Neural cell (in vitro differentiated cells): ENCODE measurements at regions not wholly inside any gene's neighbourhood (a gene's known extent, or its start where the extent isn't known, plus 50 kb on each side); places are given as distances from the start of the nearest gene placed in this dataset.

Source experiments
- H2AFZ ChIP-seq: fragments of 200-600, 300-800 bp; sonication (generic), shearing (Covaris generic); 2 replicates; pipeline ENCODE4 v1.6.0; 2014; ENCODE audit warnings: low read depth, mild to moderate bottlenecking, antibody characterized with exemption, low read length, moderate library complexity
- H3F3A ChIP-seq: fragments of 200-600 bp; shearing (Covaris generic); 2 replicates; pipeline ENCODE4 v1.6.1; 2016; ENCODE audit warnings: mild to moderate bottlenecking, moderate library complexity, mixed read lengths, antibody characterized with exemption, low read length; ENCODE audit not compliant: insufficient read depth, poor library complexity, severe bottlenecking
- H3K27ac ChIP-seq: fragments of 200-600, 300-800 bp; sonication (generic), shearing (Covaris generic); 2 replicates; pipeline ENCODE4 v1.5.1; 2014; ENCODE audit warnings: mild to moderate bottlenecking, low read length, moderate library complexity
- H3K27me3 ChIP-seq: fragments of 300-800, 200-600 bp; sonication (generic), shearing (Covaris generic); 2 replicates; pipeline ENCODE4 v1.6.0; 2014; ENCODE audit warnings: mild to moderate bottlenecking, low read depth, low read length, moderate library complexity; ENCODE audit not compliant: insufficient read depth
- H3K36me3 ChIP-seq: fragments of 300-800, 200-600 bp; sonication (generic), shearing (Covaris generic); 2 replicates; pipeline ENCODE4 v1.5.1; 2014; ENCODE audit warnings: mild to moderate bottlenecking, antibody characterized with exemption, low read length, moderate library complexity; ENCODE audit not compliant: insufficient read depth
- H3K4me2 ChIP-seq: fragments of 300-800, 200-600 bp; sonication (generic), shearing (Covaris generic); 2 replicates; pipeline ENCODE4 v1.6.0; 2014; ENCODE audit warnings: mild to moderate bottlenecking, low read length
- H3K4me3 ChIP-seq: fragments of 300-800, 200-600 bp; sonication (generic), shearing (Covaris generic); 2 replicates; pipeline ENCODE4 v1.5.1; 2014; ENCODE audit warnings: mild to moderate bottlenecking, low read length, moderate library complexity
- H3K79me2 ChIP-seq: fragments of 200-600 bp; shearing (Covaris generic); replicated peaks from 2 replicates; pipeline ENCODE4 v1.6.0; 2014; ENCODE audit warnings: mild to moderate bottlenecking, low read length, moderate library complexity; ENCODE audit not compliant: insufficient read depth
- H3K9ac ChIP-seq: fragments of 300-800, 200-600 bp; sonication (generic), shearing (Covaris generic); 2 replicates; pipeline ENCODE4 v1.6.1; 2016; ENCODE audit warnings: mild to moderate bottlenecking, low read length, mixed read lengths
- H3K9me2 ChIP-seq: fragments of 200-600 bp; shearing (Covaris generic); 2 replicates; pipeline ENCODE4 v1.6.1; 2016; ENCODE audit warnings: mild to moderate bottlenecking, low read length, mixed read lengths; ENCODE audit not compliant: insufficient read depth
- H3K9me3 ChIP-seq: fragments of 200-600, 300-800 bp; sonication (generic), shearing (Covaris generic); 2 replicates; pipeline ENCODE4 v1.6.1; 2016; ENCODE audit warnings: mild to moderate bottlenecking, mixed run types, low read length, moderate library complexity, mixed read lengths
- H4K20me1 ChIP-seq: fragments of 200-600 bp; shearing (Covaris generic); 2 replicates; pipeline ENCODE4 v1.6.1; 2016; ENCODE audit warnings: mild to moderate bottlenecking, mixed run types; ENCODE audit not compliant: insufficient read depth
- EP300 ChIP-seq: fragments of 450-650 bp; conservative IDR thresholded peaks from 2 replicates; pipeline ENCODE4 v1.6.1; 2014; ENCODE audit warnings: antibody characterized with exemption, mild to moderate bottlenecking, moderate library complexity; ENCODE audit not compliant: poor library complexity, severe bottlenecking
- EZH2 ChIP-seq: fragments of 200-600, 300-800 bp; shearing (Covaris generic), sonication (generic); IDR thresholded peaks from 2 replicates; pipeline ENCODE4 v1.6.1; 2014; ENCODE audit warnings: antibody characterized with exemption, low read length, borderline replicate concordance, mild to moderate bottlenecking; ENCODE audit not compliant: insufficient read depth, poor library complexity, severe bottlenecking
- MXI1 ChIP-seq: fragments of 450-650 bp; conservative IDR thresholded peaks from 2 replicates; pipeline ENCODE4 v1.6.1; 2014; ENCODE audit warnings: antibody characterized with exemption, mild to moderate bottlenecking; ENCODE audit not compliant: poor library complexity, severe bottlenecking
- POLR2AphosphoS5 ChIP-seq: IDR thresholded peaks from 2 replicates; pipeline ENCODE4 v1.6.1; 2012
- RAD21 ChIP-seq: fragments of 450-650 bp; conservative IDR thresholded peaks from 2 replicates; pipeline ENCODE4 v1.6.1; 2014; ENCODE audit warnings: antibody characterized with exemption, mild to moderate bottlenecking, moderate library complexity
- SMC3 ChIP-seq: fragments of 450-650 bp; conservative IDR thresholded peaks from 2 replicates; pipeline ENCODE4 v1.6.1; 2014; ENCODE audit warnings: antibody characterized with exemption, mild to moderate bottlenecking, moderate library complexity; ENCODE audit not compliant: poor library complexity
- TAF1 ChIP-seq: IDR thresholded peaks from 2 replicates; pipeline ENCODE4 v1.6.1; 2012; ENCODE audit warnings: low read depth
- TF ChIP-seq, protein P1 (sequence below): IDR thresholded peaks from 2 replicates; pipeline ENCODE4 v1.6.1; 2012; ENCODE audit warnings: borderline replicate concordance
- TF ChIP-seq, protein P2 (sequence below): fragments of 450-650 bp; IDR thresholded peaks from 2 replicates; pipeline ENCODE4 v1.5.1; 2014; ENCODE audit warnings: antibody characterized with exemption, mild to moderate bottlenecking, moderate library complexity; ENCODE audit not compliant: poor library complexity, severe bottlenecking

DNA sequence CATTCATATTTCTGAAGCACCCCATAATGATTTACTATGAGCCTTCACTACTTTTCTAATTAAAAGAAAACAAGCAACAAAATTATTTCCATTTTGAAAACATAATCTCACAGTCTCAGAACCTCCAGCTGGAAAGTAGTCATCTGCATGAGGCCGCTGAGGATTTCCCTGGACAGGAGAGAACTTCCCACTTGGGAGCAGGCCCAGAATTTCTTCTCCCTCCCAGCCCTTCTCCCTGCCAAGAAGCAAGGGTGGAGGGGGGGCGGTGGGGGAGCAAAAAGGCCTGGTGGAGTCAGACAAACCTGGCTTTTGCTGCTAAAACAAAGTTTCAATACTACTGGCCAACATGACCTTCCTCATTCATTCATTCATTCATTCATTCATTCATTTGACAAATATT lies 167.3 kb downstream of the PJA1 start:
- no peak overlapping the region for H2AFZ ChIP-seq
- no peaks in the 10 kb centered on the region for H3K9me2 ChIP-seq
- H3K4me2 ChIP-seq, result no peak overlapping the region
- no peaks in the 10 kb centered on the region for H3K79me2 ChIP-seq
- no peaks in the 10 kb centered on the region for H3F3A ChIP-seq
- no peak overlapping the region for H3K9ac ChIP-seq
- no peaks in the 10 kb centered on the region for H3K27me3 ChIP-seq
- TF ChIP-seq TAF1 (no peak), EZH2 (no peak)
- H3K36me3 ChIP-seq, result no peaks in the 10 kb centered on the region
- H3K4me3 ChIP-seq, result no peak overlapping the region
- no peaks in the 10 kb centered on the region for H4K20me1 ChIP-seq
- no peak overlapping the region for H3K27ac ChIP-seq
- H3K9me3 ChIP-seq, result no peaks in the 10 kb centered on the region

DNA sequence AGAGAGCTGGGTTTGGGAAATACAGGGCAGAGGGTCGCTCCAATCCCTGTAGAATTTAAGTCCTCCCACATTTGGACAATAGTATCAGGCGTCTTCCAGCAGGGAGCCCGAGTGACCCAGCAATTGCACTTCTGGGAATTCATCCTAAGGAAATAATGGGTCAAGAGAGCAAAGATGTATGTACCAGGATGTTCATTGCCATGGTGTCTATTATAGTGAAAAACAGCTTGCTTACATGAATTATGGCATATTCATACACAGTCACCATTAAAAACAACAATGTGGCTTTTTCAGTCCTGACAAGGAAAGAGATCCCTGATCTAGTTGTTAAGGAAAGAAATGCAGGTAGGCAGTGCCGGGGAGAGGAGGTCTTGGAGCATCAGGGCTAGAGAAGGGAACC lies 167.7 kb downstream of the PJA1 start:
- no peaks in the 10 kb centered on the region for H3K36me3 ChIP-seq
- no peak overlapping the region for H3K4me2 ChIP-seq
- H3K9me2 ChIP-seq, result no peaks in the 10 kb centered on the region
- H3F3A ChIP-seq, result no peaks in the 10 kb centered on the region
- no peaks in the 10 kb centered on the region for H3K27me3 ChIP-seq
- H3K79me2 ChIP-seq, result no peaks in the 10 kb centered on the region
- H4K20me1 ChIP-seq, result no peaks in the 10 kb centered on the region
- no peak overlapping the region for H3K4me3 ChIP-seq
- TF ChIP-seq POLR2AphosphoS5 (no peak), MXI1 (no peak), EZH2 (no peak), RAD21 (no peak), SMC3 (no peak), EP300 (no peak), TAF1 (no peak)
- TF ChIP-seq, protein P1, sequence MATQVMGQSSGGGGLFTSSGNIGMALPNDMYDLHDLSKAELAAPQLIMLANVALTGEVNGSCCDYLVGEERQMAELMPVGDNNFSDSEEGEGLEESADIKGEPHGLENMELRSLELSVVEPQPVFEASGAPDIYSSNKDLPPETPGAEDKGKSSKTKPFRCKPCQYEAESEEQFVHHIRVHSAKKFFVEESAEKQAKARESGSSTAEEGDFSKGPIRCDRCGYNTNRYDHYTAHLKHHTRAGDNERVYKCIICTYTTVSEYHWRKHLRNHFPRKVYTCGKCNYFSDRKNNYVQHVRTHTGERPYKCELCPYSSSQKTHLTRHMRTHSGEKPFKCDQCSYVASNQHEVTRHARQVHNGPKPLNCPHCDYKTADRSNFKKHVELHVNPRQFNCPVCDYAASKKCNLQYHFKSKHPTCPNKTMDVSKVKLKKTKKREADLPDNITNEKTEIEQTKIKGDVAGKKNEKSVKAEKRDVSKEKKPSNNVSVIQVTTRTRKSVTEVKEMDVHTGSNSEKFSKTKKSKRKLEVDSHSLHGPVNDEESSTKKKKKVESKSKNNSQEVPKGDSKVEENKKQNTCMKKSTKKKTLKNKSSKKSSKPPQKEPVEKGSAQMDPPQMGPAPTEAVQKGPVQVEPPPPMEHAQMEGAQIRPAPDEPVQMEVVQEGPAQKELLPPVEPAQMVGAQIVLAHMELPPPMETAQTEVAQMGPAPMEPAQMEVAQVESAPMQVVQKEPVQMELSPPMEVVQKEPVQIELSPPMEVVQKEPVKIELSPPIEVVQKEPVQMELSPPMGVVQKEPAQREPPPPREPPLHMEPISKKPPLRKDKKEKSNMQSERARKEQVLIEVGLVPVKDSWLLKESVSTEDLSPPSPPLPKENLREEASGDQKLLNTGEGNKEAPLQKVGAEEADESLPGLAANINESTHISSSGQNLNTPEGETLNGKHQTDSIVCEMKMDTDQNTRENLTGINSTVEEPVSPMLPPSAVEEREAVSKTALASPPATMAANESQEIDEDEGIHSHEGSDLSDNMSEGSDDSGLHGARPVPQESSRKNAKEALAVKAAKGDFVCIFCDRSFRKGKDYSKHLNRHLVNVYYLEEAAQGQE, result no peak
- TF ChIP-seq, protein P2, sequence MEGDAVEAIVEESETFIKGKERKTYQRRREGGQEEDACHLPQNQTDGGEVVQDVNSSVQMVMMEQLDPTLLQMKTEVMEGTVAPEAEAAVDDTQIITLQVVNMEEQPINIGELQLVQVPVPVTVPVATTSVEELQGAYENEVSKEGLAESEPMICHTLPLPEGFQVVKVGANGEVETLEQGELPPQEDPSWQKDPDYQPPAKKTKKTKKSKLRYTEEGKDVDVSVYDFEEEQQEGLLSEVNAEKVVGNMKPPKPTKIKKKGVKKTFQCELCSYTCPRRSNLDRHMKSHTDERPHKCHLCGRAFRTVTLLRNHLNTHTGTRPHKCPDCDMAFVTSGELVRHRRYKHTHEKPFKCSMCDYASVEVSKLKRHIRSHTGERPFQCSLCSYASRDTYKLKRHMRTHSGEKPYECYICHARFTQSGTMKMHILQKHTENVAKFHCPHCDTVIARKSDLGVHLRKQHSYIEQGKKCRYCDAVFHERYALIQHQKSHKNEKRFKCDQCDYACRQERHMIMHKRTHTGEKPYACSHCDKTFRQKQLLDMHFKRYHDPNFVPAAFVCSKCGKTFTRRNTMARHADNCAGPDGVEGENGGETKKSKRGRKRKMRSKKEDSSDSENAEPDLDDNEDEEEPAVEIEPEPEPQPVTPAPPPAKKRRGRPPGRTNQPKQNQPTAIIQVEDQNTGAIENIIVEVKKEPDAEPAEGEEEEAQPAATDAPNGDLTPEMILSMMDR, result no peak
- H3K27ac ChIP-seq, result no peak overlapping the region
- no peaks in the 10 kb centered on the region for H3K9me3 ChIP-seq
- no peak overlapping the region for H3K9ac ChIP-seq
- H2AFZ ChIP-seq, result no peak overlapping the region
